ENCODE measurements at regions not wholly inside any gene's neighbourhood (a gene's known extent, or its start where the extent isn't known, plus 50 kb on each side); places are given as distances from the start of the nearest gene placed in this dataset.
"Not testable (repeated sequence)": the region's sequence is repeated elsewhere in the genome, so short reads cannot be mapped to it uniquely, and the experiment has no call there.

- no peak for DNase-seq (ENCODE audit: low read depth)
- H3K4me3 ChIP-seq (ENCODE audit: low read depth, low read length), result no peak overlapping the region
- no peak for TF ChIP-seq CTCF (IDR thresholded peaks at IDR 0.05; ENCODE audit: insufficient read depth, low read depth, low read length)
Measured at GRCh38 chr4:92012899-92013867, 290.6 kb upstream of the GRID2 start.

GRCh38 chr4:92014067-92014466 lies 289.7 kb upstream of the GRID2 start:
- H3K4me3 ChIP-seq (ENCODE audit: low read depth, low read length), result no peak overlapping the region
- TF ChIP-seq CTCF (IDR thresholded peaks at IDR 0.05; ENCODE audit: insufficient read depth, low read depth, low read length), result no peak
- no peak for DNase-seq (ENCODE audit: low read depth)

GRCh38 chr4:92021203-92021602 lies 282.6 kb upstream of the GRID2 start:
- no peak overlapping the region for H3K4me3 ChIP-seq (ENCODE audit: low read depth, low read length)
- TF ChIP-seq CTCF (IDR thresholded peaks at IDR 0.05; ENCODE audit: insufficient read depth, low read depth, low read length), result no peak

GRCh38 chr4:92021788-92022187 lies 282.0 kb upstream of the GRID2 start:
- no peak for DNase-seq (ENCODE audit: low read depth)
- no peak for TF ChIP-seq CTCF (IDR thresholded peaks at IDR 0.05; ENCODE audit: insufficient read depth, low read depth, low read length)
- no peak overlapping the region for H3K4me3 ChIP-seq (ENCODE audit: low read depth, low read length)

More at GRCh38 chr4:92021203-92021602, 282.6 kb upstream of the GRID2 start:
- DNase-seq (ENCODE audit: low read depth), result no peak

- H3K4me3 ChIP-seq (ENCODE audit: low read depth, low read length); DNase-seq (ENCODE audit: low read depth): not testable (repeated sequence)
Measured at GRCh38 chr4:92028830-92029229, 274.9 kb upstream of the GRID2 start.

- no peak overlapping the region for H3K4me3 ChIP-seq (ENCODE audit: low read depth, low read length)
- TF ChIP-seq CTCF (IDR thresholded peaks at IDR 0.05; ENCODE audit: insufficient read depth, low read depth, low read length), result no peak
- no peak for DNase-seq (ENCODE audit: low read depth)
Measured at GRCh38 chr4:92031825-92032224, 271.9 kb upstream of the GRID2 start.

- TF ChIP-seq CTCF (IDR thresholded peaks at IDR 0.05; ENCODE audit: insufficient read depth, low read depth, low read length), result no peak
Measured at GRCh38 chr4:92035666-92036065, 268.1 kb upstream of the GRID2 start.

More at GRCh38 chr4:92035666-92036065, 268.1 kb upstream of the GRID2 start:
- no peak for DNase-seq (ENCODE audit: low read depth)
- no peak overlapping the region for H3K4me3 ChIP-seq (ENCODE audit: low read depth, low read length)
